ENCODE measurements at regions not wholly inside any gene's neighbourhood (a gene's known extent, or its start where the extent isn't known, plus 50 kb on each side); places are given as distances from the start of the nearest gene placed in this dataset.

DNA sequence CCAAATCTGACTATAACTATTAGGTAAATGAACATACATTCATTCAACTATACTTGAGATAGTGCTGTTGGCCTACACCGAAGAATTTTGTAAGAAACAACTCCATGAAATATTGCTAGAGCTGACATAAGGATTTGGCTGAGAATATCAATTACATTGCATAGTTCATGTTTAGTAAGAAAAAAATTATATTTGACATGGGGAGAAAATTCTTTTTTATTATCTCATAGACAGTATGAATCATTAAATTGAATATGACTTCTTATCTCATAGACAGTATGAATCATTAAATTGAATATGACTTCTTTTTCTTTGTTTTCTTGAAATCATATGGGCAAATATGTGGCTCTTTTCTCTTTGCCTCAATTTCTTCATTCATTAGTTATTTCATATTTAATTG lies 212.3 kb upstream of the HSF2 start:
- H3K9me3 ChIP-seq = no peaks in the 10 kb centered on the region
- H3K4me3 ChIP-seq = no peak overlapping the region
- H3K36me3 ChIP-seq = no peaks in the 10 kb centered on the region
- no peak overlapping the region for H3K27ac ChIP-seq (replicated peaks in 1 of 4)
- no peaks in the 10 kb centered on the region for H3K27me3 ChIP-seq
- WGBS = 95% methylated on average over 1 of the region's 1 CpG
- TF ChIP-seq EP300 (IDR thresholded peaks at IDR 0.05) (no peak), CTCF (IDR thresholded peaks at IDR 0.05) (no peak), POLR2A (IDR thresholded peaks at IDR 0.05; ENCODE audit: low read depth) (no peak), POLR2AphosphoS5 (IDR thresholded peaks at IDR 0.05) (no peak)
- peaks cover 0 to 22% (median 5%) of the 10 kb centered on the region in 4 donors for H3K4me1 ChIP-seq
- intact Hi-C loops (cut with DNase I) = loop anchor here (2.0 to 5.0 kb wide), 2 partner anchors 335 to 758 kb away; no protein-coding TSS in a partner anchor
- DNase-seq (ENCODE audit: extremely low spot score) = no peak

- TF ChIP-seq POLR2A (IDR thresholded peaks at IDR 0.05; ENCODE audit: low read depth) (no peak), POLR2AphosphoS5 (IDR thresholded peaks at IDR 0.05) (no peak), EP300 (IDR thresholded peaks at IDR 0.05) (no peak), CTCF (IDR thresholded peaks at IDR 0.05) (no peak)
- 94% methylated on average over 1 of the region's 1 CpG for WGBS
Measured at GRCh38 chr6:122198922-122199321, 200.5 kb upstream of the HSF2 start.

GRCh38 chr6:122200440-122200839 lies 199.0 kb upstream of the HSF2 start:
- Histone ChIP-seq H3K9me3 (no peaks in the 10 kb centered on the region), H3K36me3 (no peaks in the 10 kb centered on the region), H3K27me3 (no peaks in the 10 kb centered on the region), H3K4me1 (peaks cover 0 to 6% (median 5%) of the 10 kb centered on the region in 4 donors), H3K27ac (replicated peaks in 1 of 4) (no peak overlapping the region), H3K4me3 (no peak overlapping the region)
- WGBS = 4% methylated on average over 1 of the region's 1 CpG
- intact Hi-C loops (cut with DNase I) = no loop called here
- TF ChIP-seq POLR2A (IDR thresholded peaks at IDR 0.05; ENCODE audit: low read depth) (no peak), CTCF (IDR thresholded peaks at IDR 0.05) (no peak), POLR2AphosphoS5 (IDR thresholded peaks at IDR 0.05) (no peak), EP300 (IDR thresholded peaks at IDR 0.05) (no peak)
- no peak for DNase-seq (ENCODE audit: extremely low spot score)

More at GRCh38 chr6:122198922-122199321, 200.5 kb upstream of the HSF2 start:
- DNase-seq (ENCODE audit: extremely low spot score) = no peak
- Histone ChIP-seq H3K4me1 (peaks cover 0 to 6% (median 5%) of the 10 kb centered on the region in 4 donors), H3K27ac (replicated peaks in 1 of 4) (no peak overlapping the region), H3K9me3 (no peaks in the 10 kb centered on the region), H3K27me3 (no peaks in the 10 kb centered on the region), H3K36me3 (no peaks in the 10 kb centered on the region), H3K4me3 (no peak overlapping the region)
- intact Hi-C loops (cut with DNase I) = no loop called here

DNA sequence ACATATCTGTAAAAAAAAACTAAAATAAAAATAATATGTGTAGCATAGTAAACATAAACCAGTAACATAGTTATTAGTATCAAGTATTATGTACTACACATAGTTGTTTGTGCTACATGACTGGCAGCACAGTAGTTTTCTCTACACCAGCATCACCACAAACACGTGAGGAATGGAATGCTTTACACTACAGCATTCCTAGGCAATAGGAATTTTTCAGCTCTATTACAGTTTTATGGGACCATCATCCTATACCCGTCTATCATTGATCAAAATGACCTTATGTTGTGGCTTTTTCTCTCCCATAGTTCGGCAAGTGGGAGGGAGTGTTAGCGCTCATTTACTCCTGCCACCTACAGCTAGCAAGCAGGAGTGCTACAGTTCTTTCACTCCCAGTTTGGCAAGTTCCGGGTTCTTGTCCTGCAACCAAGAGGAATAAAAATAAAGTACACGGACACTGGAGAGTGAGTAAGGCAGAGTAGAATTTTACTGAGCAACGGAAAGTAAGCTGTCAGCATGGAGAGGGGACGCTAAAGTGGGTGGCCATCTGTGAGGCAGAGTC lies 196.8 kb upstream of the HSF2 start:
- no peak overlapping the region for H3K27ac ChIP-seq (replicated peaks in 1 of 4)
- no peak for DNase-seq (ENCODE audit: extremely low spot score)
- no peak overlapping the region for H3K4me3 ChIP-seq
- no peaks in the 10 kb centered on the region for H3K27me3 ChIP-seq
- no peaks in the 10 kb centered on the region for H3K9me3 ChIP-seq
- WGBS = 91% methylated on average over 8 of the region's 8 CpGs
- TF ChIP-seq POLR2AphosphoS5 (IDR thresholded peaks at IDR 0.05) (no peak), EP300 (IDR thresholded peaks at IDR 0.05) (no peak), CTCF (IDR thresholded peaks at IDR 0.05) (no peak), POLR2A (IDR thresholded peaks at IDR 0.05; ENCODE audit: low read depth) (no peak)
- peaks cover 0 to 10% (median 5%) of the 10 kb centered on the region in 4 donors for H3K4me1 ChIP-seq
- intact Hi-C loops (cut with DNase I) = no loop called here
- H3K36me3 ChIP-seq = no peaks in the 10 kb centered on the region

DNA sequence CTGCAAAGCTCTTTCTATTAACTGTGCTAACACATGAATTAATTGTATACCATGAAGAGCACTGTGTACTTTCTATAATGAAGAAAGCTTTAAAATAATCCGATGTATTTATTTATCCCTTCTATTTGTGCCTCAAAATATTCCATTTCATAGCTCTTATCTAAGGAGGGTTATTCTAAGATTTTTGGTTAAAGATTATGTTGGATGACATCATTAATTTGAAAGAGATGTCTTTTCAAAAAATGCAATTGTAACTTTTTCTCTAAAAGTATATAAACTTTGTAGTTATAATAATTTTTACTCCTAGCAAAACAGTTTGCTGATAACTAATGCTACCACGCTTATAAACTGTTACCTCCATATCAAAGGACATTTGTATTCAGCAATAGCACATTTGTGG lies 192.4 kb upstream of the HSF2 start:
- no peak for TF ChIP-seq POLR2A (IDR thresholded peaks at IDR 0.05; ENCODE audit: low read depth)
- TF ChIP-seq POLR2AphosphoS5 (IDR thresholded peaks at IDR 0.05) = no peak
- no peak for TF ChIP-seq EP300 (IDR thresholded peaks at IDR 0.05)
- TF ChIP-seq CTCF (IDR thresholded peaks at IDR 0.05) = no peak
- Histone ChIP-seq H3K36me3 (no peaks in the 10 kb centered on the region), H3K27me3 (no peaks in the 10 kb centered on the region), H3K9me3 (no peaks in the 10 kb centered on the region), H3K4me1 (peaks cover 0 to 6% (median 0%) of the 10 kb centered on the region in 4 donors), H3K27ac (replicated peaks in 1 of 4) (peak overlapping the region in 1 of 4 donors; percentile 12), H3K4me3 (no peak overlapping the region)
- no peak for DNase-seq (ENCODE audit: extremely low spot score)
- WGBS = 79% methylated on average over 2 of the region's 2 CpGs
- intact Hi-C loops (cut with DNase I) = no loop called here
